ENCODE measurements at regions not wholly inside any gene's neighbourhood (a gene's known extent, or its start where the extent isn't known, plus 50 kb on each side); places are given as distances from the start of the nearest gene placed in this dataset.

- H3K4me1 Mint-ChIP-seq, result no peaks in the 10 kb centered on the region
- peaks cover 24 to 26% of the 10 kb centered on the region in 2 donors for H3K27me3 Mint-ChIP-seq
- no peaks in the 10 kb centered on the region for H3K36me3 Mint-ChIP-seq
- ATAC-seq (replicated peaks) (no peak), DNase-seq (no peak)
- no peak overlapping the region for H3K27ac Mint-ChIP-seq
- H3K9me3 Mint-ChIP-seq, result no peaks in the 10 kb centered on the region
- H3K4me3 Mint-ChIP-seq, result no peak overlapping the region
Observed at GRCh38 chr22:44428941-44429830, 68.8 kb downstream of the RTL6 start.

GRCh38 chr22:44427611-44428470, 70.2 kb downstream of the RTL6 start:
- no peaks in the 10 kb centered on the region for H3K9me3 Mint-ChIP-seq
- H3K4me1 Mint-ChIP-seq, result no peaks in the 10 kb centered on the region
- H3K27ac Mint-ChIP-seq, result no peak overlapping the region
- H3K27me3 Mint-ChIP-seq, result peaks cover 31 to 34% of the 10 kb centered on the region in 2 donors
- H3K36me3 Mint-ChIP-seq, result no peaks in the 10 kb centered on the region
- no peak for DNase-seq
- no peak overlapping the region for H3K4me3 Mint-ChIP-seq
- ATAC-seq (replicated peaks), result no peak

GRCh38 chr22:44426981-44427380, 71.1 kb downstream of the RTL6 start:
- H3K27ac Mint-ChIP-seq, result no peak overlapping the region

GRCh38 chr22:44425694-44426045, 72.4 kb downstream of the RTL6 start:
- Mint-ChIP-seq H3K27ac (no peak overlapping the region), H3K4me3 (no peak overlapping the region), H3K9me3 (peaks cover 3 to 7% of the 10 kb centered on the region in 2 donors), H3K27me3 (peaks cover 42 to 47% of the 10 kb centered on the region in 2 donors), H3K4me1 (no peaks in the 10 kb centered on the region), H3K36me3 (no peaks in the 10 kb centered on the region)
- no peak for DNase-seq
- no peak for ATAC-seq (replicated peaks)

More at GRCh38 chr22:44426981-44427380, 71.1 kb downstream of the RTL6 start:
- ATAC-seq (replicated peaks) (no peak), DNase-seq (no peak)
- H3K36me3 Mint-ChIP-seq, result no peaks in the 10 kb centered on the region
- H3K4me1 Mint-ChIP-seq, result no peaks in the 10 kb centered on the region
- H3K4me3 Mint-ChIP-seq, result no peak overlapping the region
- peaks cover 36 to 39% of the 10 kb centered on the region in 2 donors for H3K27me3 Mint-ChIP-seq
- H3K9me3 Mint-ChIP-seq, result peaks cover 0 to 2% of the 10 kb centered on the region in 2 donors

GRCh38 chr22:44424867-44425693, 73.0 kb downstream of the RTL6 start:
- Mint-ChIP-seq H3K4me3 (no peak overlapping the region), H3K27ac (no peak overlapping the region), H3K27me3 (peaks cover 42 to 51% of the 10 kb centered on the region in 2 donors), H3K4me1 (no peaks in the 10 kb centered on the region), H3K9me3 (peaks cover 4 to 9% of the 10 kb centered on the region in 2 donors), H3K36me3 (no peaks in the 10 kb centered on the region)
- DNase-seq (no peak), ATAC-seq (replicated peaks) (no peak)

- H3K9me3 Mint-ChIP-seq, result peaks cover 11 to 17% of the 10 kb centered on the region in 2 donors
- H3K4me1 Mint-ChIP-seq, result no peaks in the 10 kb centered on the region
- ATAC-seq (replicated peaks) (no peak), DNase-seq (no peak)
- H3K4me3 Mint-ChIP-seq, result no peak overlapping the region
- H3K36me3 Mint-ChIP-seq, result peaks cover 0 to 6% of the 10 kb centered on the region in 2 donors
- H3K27ac Mint-ChIP-seq, result no peak overlapping the region
- peaks cover 44 to 59% of the 10 kb centered on the region in 2 donors for H3K27me3 Mint-ChIP-seq
Observed at GRCh38 chr22:44424359-44424682, 73.7 kb downstream of the RTL6 start.

GRCh38 chr22:44423556-44424358, 74.3 kb downstream of the RTL6 start:
- Mint-ChIP-seq H3K27me3 (peaks cover 41 to 60% of the 10 kb centered on the region in 2 donors), H3K9me3 (peaks cover 11 to 18% of the 10 kb centered on the region in 2 donors), H3K4me3 (no peak overlapping the region), H3K36me3 (peaks cover 0 to 6% of the 10 kb centered on the region in 2 donors), H3K4me1 (no peaks in the 10 kb centered on the region), H3K27ac (no peak overlapping the region)
- DNase-seq (no peak), ATAC-seq (replicated peaks) (no peak)

GRCh38 chr22:44422746-44423380, 75.2 kb downstream of the RTL6 start:
- H3K4me1 Mint-ChIP-seq, result no peaks in the 10 kb centered on the region
- ATAC-seq (replicated peaks) (no peak), DNase-seq (no peak)
- H3K27ac Mint-ChIP-seq, result no peak overlapping the region
- peaks cover 11 to 21% of the 10 kb centered on the region in 2 donors for H3K9me3 Mint-ChIP-seq
- H3K36me3 Mint-ChIP-seq, result peaks cover 0 to 6% of the 10 kb centered on the region in 2 donors
- H3K4me3 Mint-ChIP-seq, result no peak overlapping the region
- H3K27me3 Mint-ChIP-seq, result peaks cover 43 to 52% of the 10 kb centered on the region in 2 donors

- Mint-ChIP-seq H3K9me3 (peaks cover 20 to 26% of the 10 kb centered on the region in 2 donors), H3K27me3 (peaks cover 35 to 43% of the 10 kb centered on the region in 2 donors), H3K4me1 (peaks cover 0 to 7% of the 10 kb centered on the region in 2 donors), H3K4me3 (no peak overlapping the region), H3K36me3 (peaks cover 1 to 6% of the 10 kb centered on the region in 2 donors), H3K27ac (no peak overlapping the region)
- ATAC-seq (replicated peaks) (no peak), DNase-seq (no peak)
Observed at GRCh38 chr22:44419429-44419828, 78.6 kb downstream of the RTL6 start.

- H3K27me3 Mint-ChIP-seq, result peaks cover 17 to 29% of the 10 kb centered on the region in 2 donors
- DNase-seq, result no peak
- peaks cover 0 to 1% of the 10 kb centered on the region in 2 donors for H3K36me3 Mint-ChIP-seq
Observed at GRCh38 chr22:44413211-44413610, 84.8 kb downstream of the RTL6 start.

GRCh38 chr22:44412136-44412731, 85.8 kb downstream of the RTL6 start:
- no peak overlapping the region for H3K4me3 Mint-ChIP-seq
- DNase-seq, result no peak
- H3K4me1 Mint-ChIP-seq, result peaks cover 0 to 7% of the 10 kb centered on the region in 2 donors
- H3K27me3 Mint-ChIP-seq, result peaks cover 17 to 29% of the 10 kb centered on the region in 2 donors
- H3K27ac Mint-ChIP-seq, result no peak overlapping the region
- H3K9me3 Mint-ChIP-seq, result peaks cover 6 to 9% of the 10 kb centered on the region in 2 donors
- no peak for ATAC-seq (replicated peaks)
- H3K36me3 Mint-ChIP-seq, result peaks cover 0 to 1% of the 10 kb centered on the region in 2 donors

More at GRCh38 chr22:44413211-44413610, 84.8 kb downstream of the RTL6 start:
- Mint-ChIP-seq H3K9me3 (peaks cover 6 to 9% of the 10 kb centered on the region in 2 donors), H3K4me3 (no peak overlapping the region), H3K4me1 (peaks cover 0 to 7% of the 10 kb centered on the region in 2 donors), H3K27ac (no peak overlapping the region)
- no peak for ATAC-seq (replicated peaks)

GRCh38 chr22:44411226-44412135, 86.6 kb downstream of the RTL6 start:
- no peak overlapping the region for H3K27ac Mint-ChIP-seq
- H3K27me3 Mint-ChIP-seq, result peaks cover 17 to 29% of the 10 kb centered on the region in 2 donors
- H3K4me3 Mint-ChIP-seq, result no peak overlapping the region
- H3K36me3 Mint-ChIP-seq, result peaks cover 0 to 1% of the 10 kb centered on the region in 2 donors
- ATAC-seq (replicated peaks), result no peak
- DNase-seq, result no peak
- H3K9me3 Mint-ChIP-seq, result peaks cover 6 to 7% of the 10 kb centered on the region in 2 donors
- H3K4me1 Mint-ChIP-seq, result peaks cover 0 to 7% of the 10 kb centered on the region in 2 donors
